CD14-positive monocyte (primary cell): ENCODE measurements at regions not wholly inside any gene's neighbourhood (a gene's known extent, or its start where the extent isn't known, plus 50 kb on each side); places are given as distances from the start of the nearest gene placed in this dataset.

Experiments used
- DNase-seq, 3 donors: peaks; one replicate each; pipeline ENCODE4 v3.0.0-alpha.2; 2011 to 2022
- H2AFZ ChIP-seq: 2 replicates; pipeline ENCODE4 v1.6.0; 2012; ENCODE audit warnings: mild to moderate bottlenecking, low read depth, low read length, inconsistent platforms; ENCODE audit not compliant: insufficient read depth, poor library complexity, severe bottlenecking
- H3K27ac ChIP-seq, 2 donors: 1 replicate in 1 of 2; 2 replicates in 1 of 2; pipeline ENCODE4 v1.5.1; 2012 to 2013; ENCODE audit warnings: low read length in 2 of 2, control low read depth in 1 of 2, inconsistent platforms in 1 of 2, low read depth in 1 of 2, mild to moderate bottlenecking in 1 of 2
- H3K27me3 ChIP-seq, 2 donors: one replicate each; pipeline versions ENCODE4 v1.6.0 to v1.6.1; 2011 to 2013; ENCODE audit warnings: low read length in 2 of 2; ENCODE audit not compliant: control insufficient read depth in 2 of 2, insufficient read depth in 2 of 2
- H3K36me3 ChIP-seq, 2 donors: replicated peaks in 1 of 2; 1 replicate in 1 of 2; 2 replicates in 1 of 2; pipeline versions ENCODE4 v1.5.1 to v1.6.1; 2012 to 2013; ENCODE audit warnings: low read length in 2 of 2, control low read depth in 1 of 2, inconsistent platforms in 1 of 2, mild to moderate bottlenecking in 1 of 2; ENCODE audit not compliant: insufficient read depth in 2 of 2, control insufficient read depth in 1 of 2
- H3K4me1 ChIP-seq, 2 donors: 1 replicate in 1 of 2; 2 replicates in 1 of 2; pipeline versions ENCODE4 v1.5.1 to v1.6.1; 2012 to 2013; ENCODE audit warnings: low read length in 2 of 2, control low read depth in 1 of 2, inconsistent platforms in 1 of 2, mild to moderate bottlenecking in 1 of 2, moderate library complexity in 1 of 2; ENCODE audit not compliant: insufficient read depth in 2 of 2, control insufficient read depth in 1 of 2
- H3K4me2 ChIP-seq: replicated peaks from 2 replicates; pipeline ENCODE3; 2012; ENCODE audit warnings: low read length, moderate library complexity, mild to moderate bottlenecking; ENCODE audit not compliant: poor library complexity, severe bottlenecking; ENCODE audit errors: extremely low read depth
- H3K4me3 ChIP-seq, 3 experiments: fragments of 200-600 bp in 1 of 3; sonication (generic) in 1 of 3; replicated peaks in 1 of 3; 1 replicate in 2 of 3; 2 replicates in 1 of 3; pipeline ENCODE4 v1.5.1; 2011 to 2013; ENCODE audit warnings: low read length in 3 of 3, mild to moderate bottlenecking in 3 of 3, control low read depth in 2 of 3, low read depth in 2 of 3, inconsistent platforms in 1 of 3, moderate library complexity in 1 of 3
- H3K79me2 ChIP-seq: 2 replicates; pipeline ENCODE4 v1.6.0; 2012; ENCODE audit warnings: mild to moderate bottlenecking, control low read depth, inconsistent platforms, low read length, moderate library complexity; ENCODE audit not compliant: insufficient read depth
- H3K9ac ChIP-seq: 2 replicates; pipeline ENCODE4 v1.6.0; 2017; ENCODE audit warnings: low read length, mild to moderate bottlenecking; ENCODE audit not compliant: insufficient read depth, poor library complexity, severe bottlenecking
- H3K9me3 ChIP-seq, 2 donors: replicated peaks in 1 of 2; 1 replicate in 1 of 2; 2 replicates in 1 of 2; pipeline versions ENCODE4 v1.5.1 to v1.6.1; 2012 to 2013; ENCODE audit warnings: low read length in 2 of 2, control low read depth in 1 of 2; ENCODE audit not compliant: control insufficient read depth in 1 of 2, insufficient read depth in 1 of 2
- H4K20me1 ChIP-seq: 2 replicates; pipeline ENCODE4 v1.6.0; 2012; ENCODE audit warnings: mild to moderate bottlenecking, low read length, control low read depth, moderate library complexity; ENCODE audit not compliant: insufficient read depth
- H3K27ac Mint-ChIP-seq, 7 donors: one replicate each; pipeline ENCODE4 v1.8.0; 2020; ENCODE audit warnings: mild to moderate bottlenecking in 7 of 7, mixed read lengths in 7 of 7, moderate library complexity in 6 of 7, inconsistent platforms in 2 of 7
- H3K27me3 Mint-ChIP-seq, 3 donors: one replicate each; pipeline ENCODE4 v1.8.0; 2021 to 2022; ENCODE audit warnings: low read depth in 3 of 3, mild to moderate bottlenecking in 3 of 3, mixed read lengths in 3 of 3, moderate library complexity in 3 of 3, inconsistent platforms in 1 of 3
- H3K36me3 Mint-ChIP-seq, 2 donors: one replicate each; pipeline ENCODE4 v1.8.0; 2020; ENCODE audit warnings: mixed read lengths in 2 of 2, inconsistent platforms in 1 of 2, mild to moderate bottlenecking in 1 of 2
- H3K4me1 Mint-ChIP-seq: one replicate; pipeline ENCODE4 v1.8.0; 2020; ENCODE audit warnings: mild to moderate bottlenecking, mixed read lengths
- H3K4me3 Mint-ChIP-seq, 2 donors: one replicate each; pipeline ENCODE4 v1.8.0; 2020; ENCODE audit warnings: mild to moderate bottlenecking in 2 of 2, mixed read lengths in 2 of 2, moderate library complexity in 1 of 2
- H3K9me3 Mint-ChIP-seq, 7 donors: one replicate each; pipeline ENCODE4 v1.8.0; 2020 to 2022; ENCODE audit warnings: mixed read lengths in 7 of 7, mild to moderate bottlenecking in 6 of 7, moderate library complexity in 6 of 7, inconsistent platforms in 2 of 7
- CTCF ChIP-seq: fragments of 200-600 bp; IDR thresholded peaks from one replicate; pipeline ENCODE4 v1.8.0; 2022; ENCODE audit warnings: antibody characterized with exemption, mild to moderate bottlenecking
- WGBS: methylation state at CpG from one replicate; pipeline ENCODE4 v1.1.5; 2013; ENCODE audit warnings: missing lambda C conversion rate; ENCODE audit not compliant: insufficient coverage; 5-methylcytosine and 5-hydroxymethylcytosine counted together
- intact Hi-C, 2 donors: fragments of 100-400 bp; cut with micrococcal nuclease; formaldehyde crosslinking; loops; one replicate each; pipeline versions ENCODE4 v1.15.0 to v1.15.1; 2023

GRCh38 chr7:42758124-42758523 is 153.7 kb downstream of the C7orf25 start:
- no peak overlapping the region for H3K27ac Mint-ChIP-seq
- no peaks in the 10 kb centered on the region for H3K27me3 Mint-ChIP-seq
- peaks cover 0 to 7% (median 3%) of the 10 kb centered on the region in 7 donors for H3K9me3 Mint-ChIP-seq
- Histone ChIP-seq H4K20me1 (no peaks in the 10 kb centered on the region), H3K27ac (no peak overlapping the region), H2AFZ (no peak overlapping the region), H3K79me2 (no peaks in the 10 kb centered on the region), H3K9me3 (peaks cover 3 to 5% of the 10 kb centered on the region in 2 donors), H3K36me3 (no peaks in the 10 kb centered on the region), H3K9ac (no peak overlapping the region), H3K4me1 (no peaks in the 10 kb centered on the region), H3K4me2 (no peak overlapping the region), H3K4me3 (no peak overlapping the region), H3K27me3 (no peaks in the 10 kb centered on the region)
- no peak overlapping the region for H3K4me3 Mint-ChIP-seq
- DNase-seq, result no peak
- no peaks in the 10 kb centered on the region for H3K4me1 Mint-ChIP-seq
- H3K36me3 Mint-ChIP-seq, result no peaks in the 10 kb centered on the region
- intact Hi-C loops, result no loop called here
- no CpG with 5 or more reads among the region's 1 CpG for WGBS
- no peak for TF ChIP-seq CTCF

GRCh38 chr7:42756841-42757240 is 155.0 kb downstream of the C7orf25 start:
- no peak for TF ChIP-seq CTCF
- H3K4me2 ChIP-seq, result no peak overlapping the region
- H3K79me2 ChIP-seq, result no peaks in the 10 kb centered on the region
- H3K9me3 ChIP-seq, result peaks cover 3 to 5% of the 10 kb centered on the region in 2 donors
- H2AFZ ChIP-seq, result no peak overlapping the region
- Mint-ChIP-seq H3K27me3 (no peaks in the 10 kb centered on the region), H3K27ac (no peak overlapping the region), H3K36me3 (no peaks in the 10 kb centered on the region), H3K4me3 (no peak overlapping the region), H3K4me1 (no peaks in the 10 kb centered on the region), H3K9me3 (peaks cover 2 to 7% (median 5%) of the 10 kb centered on the region in 7 donors)
- H4K20me1 ChIP-seq, result no peaks in the 10 kb centered on the region
- 96% methylated on average over 5 of the region's 5 CpGs for WGBS
- no peak overlapping the region for H3K4me3 ChIP-seq
- intact Hi-C loops, result no loop called here
- no peaks in the 10 kb centered on the region for H3K27me3 ChIP-seq
- no peak overlapping the region for H3K9ac ChIP-seq
- no peak for DNase-seq
- H3K27ac ChIP-seq, result no peak overlapping the region
- no peaks in the 10 kb centered on the region for H3K4me1 ChIP-seq
- no peaks in the 10 kb centered on the region for H3K36me3 ChIP-seq
